GM23338 (cell line): ENCODE measurements at regions not wholly inside any gene's neighbourhood (a gene's known extent, or its start where the extent isn't known, plus 50 kb on each side); places are given as distances from the start of the nearest gene placed in this dataset.

Source experiments
- ATAC-seq: fragments of 200-7000 bp; cut with Tn5 transposase; 3 replicates; pipeline ENCODE4 v1.9.1; 2020
- DNase-seq: peaks from one replicate; pipeline ENCODE4 v3.0.0-alpha.2; 2015; ENCODE audit warnings: low spot score
- H2AFZ ChIP-seq: fragments of 200-600 bp; sonication (generic); 2 replicates; pipeline ENCODE4 v1.8.0; 2016; ENCODE audit warnings: antibody characterized with exemption, mild to moderate bottlenecking, moderate library complexity
- H3F3A ChIP-seq: fragments of 200-600 bp; sonication (generic); replicated peaks from 2 replicates; pipeline ENCODE4 v1.8.0; 2017; ENCODE audit warnings: antibody characterized with exemption, mixed run types, low read depth
- H3K27ac ChIP-seq: fragments of 200-600 bp; sonication (generic); 2 replicates; pipeline ENCODE4 v1.6.1; 2016; ENCODE audit warnings: low read depth
- H3K27me3 ChIP-seq: fragments of 200-600 bp; sonication (generic); 2 replicates; pipeline ENCODE4 v1.8.0; 2016; ENCODE audit warnings: mild to moderate bottlenecking, mixed run types, moderate library complexity; ENCODE audit not compliant: insufficient read depth
- H3K36me3 ChIP-seq: fragments of 200-600 bp; sonication (generic); 2 replicates; pipeline ENCODE4 v1.8.0; 2016; ENCODE audit warnings: mild to moderate bottlenecking; ENCODE audit not compliant: insufficient read depth
- H3K4me1 ChIP-seq: fragments of 200-600 bp; sonication (generic); 2 replicates; pipeline ENCODE4 v1.8.0; 2016; ENCODE audit warnings: mild to moderate bottlenecking, moderate library complexity; ENCODE audit not compliant: insufficient read depth
- H3K4me2 ChIP-seq: fragments of 200-600 bp; sonication (generic); 2 replicates; pipeline ENCODE4 v1.7.1; 2017; ENCODE audit warnings: mixed run types
- H3K4me3 ChIP-seq: fragments of 200-600 bp; sonication (generic); 2 replicates; pipeline ENCODE4 v1.6.1; 2016; ENCODE audit warnings: mixed run types
- H3K79me2 ChIP-seq: fragments of 200-600 bp; sonication (generic); replicated peaks from 2 replicates; pipeline ENCODE4 v1.8.0; 2017; ENCODE audit warnings: mild to moderate bottlenecking; ENCODE audit not compliant: insufficient read depth
- H3K9me2 ChIP-seq: fragments of 200-600 bp; sonication (generic); 2 replicates; pipeline ENCODE4 v1.8.0; 2017; ENCODE audit not compliant: insufficient read depth
- H4K20me1 ChIP-seq: fragments of 200-600 bp; sonication (generic); replicated peaks from 2 replicates; pipeline ENCODE4 v1.8.0; 2017; ENCODE audit warnings: mild to moderate bottlenecking; ENCODE audit not compliant: insufficient read depth
- H3K27ac Mint-ChIP-seq: 2 replicates; pipeline ENCODE4 v1.8.0; 2020; ENCODE audit warnings: inconsistent platforms, mild to moderate bottlenecking, moderate library complexity, mixed read lengths
- H3K27me3 Mint-ChIP-seq: 3 replicates; pipeline ENCODE4 v1.8.0; 2022; ENCODE audit warnings: low read depth, mild to moderate bottlenecking, moderate library complexity, mixed read lengths, inconsistent platforms; ENCODE audit not compliant: insufficient read depth, poor library complexity
- H3K36me3 Mint-ChIP-seq: 3 replicates; pipeline ENCODE4 v1.8.0; 2021; ENCODE audit warnings: low read depth, mild to moderate bottlenecking, inconsistent platforms, moderate library complexity, mixed read lengths
- H3K4me1 Mint-ChIP-seq: 3 replicates; pipeline ENCODE4 v1.8.0; 2020; ENCODE audit warnings: mild to moderate bottlenecking, inconsistent platforms, mixed read lengths
- H3K4me3 Mint-ChIP-seq: 3 replicates; pipeline ENCODE4 v1.8.0; 2021; ENCODE audit warnings: moderate library complexity, mild to moderate bottlenecking, inconsistent platforms, mixed read lengths
- H3K9me3 Mint-ChIP-seq: 3 replicates; pipeline ENCODE4 v1.8.0; 2020; ENCODE audit warnings: moderate library complexity, mild to moderate bottlenecking, inconsistent platforms, mixed read lengths
- EZH2 ChIP-seq: fragments of 200-600 bp; sonication (generic); IDR thresholded peaks from one replicate; pipeline ENCODE4 v1.8.0; 2017; ENCODE audit warnings: antibody characterized with exemption, mild to moderate bottlenecking, low read depth; ENCODE audit not compliant: unreplicated experiment
- EZH2phosphoT487 ChIP-seq: fragments of 200-600 bp; sonication (generic); IDR thresholded peaks from one replicate; pipeline ENCODE4 v1.8.1; 2018; ENCODE audit warnings: antibody characterized with exemption; ENCODE audit not compliant: unreplicated experiment
- JUNB ChIP-seq: IDR thresholded peaks from one replicate; pipeline ENCODE4 v1.6.1; 2016; ENCODE audit warnings: antibody characterized with exemption; ENCODE audit not compliant: unreplicated experiment
- NANOG ChIP-seq: IDR thresholded peaks from 2 replicates; pipeline ENCODE4 v1.6.1; 2016; ENCODE audit warnings: antibody characterized with exemption, borderline replicate concordance
- POLR2AphosphoS5 ChIP-seq: IDR thresholded peaks from 2 replicates; pipeline ENCODE4 v1.6.1; 2016; ENCODE audit warnings: antibody characterized with exemption, low read depth
- STAT1 ChIP-seq: IDR thresholded peaks from one replicate; pipeline ENCODE4 v1.6.1; 2016; ENCODE audit warnings: antibody characterized with exemption; ENCODE audit not compliant: unreplicated experiment
- ZNF331 ChIP-seq: fragments of 250-450 bp; sonication (Bioruptor Pico); IDR thresholded peaks from 2 replicates; pipeline ENCODE4 v1.5.0; 2020; ENCODE audit warnings: low read depth, mild to moderate bottlenecking, moderate library complexity
- ZNF462 ChIP-seq: fragments of 250-450 bp; sonication (Bioruptor Pico); IDR thresholded peaks from 2 replicates; pipeline ENCODE4 v1.5.0; 2020; ENCODE audit warnings: mild to moderate bottlenecking, moderate library complexity
- TF ChIP-seq, protein P1 (sequence below), 2 experiments: fragments of 200-600 bp in 1 of 2; sonication (generic) in 1 of 2; conservative IDR thresholded peaks; 2 replicates each; pipeline versions ENCODE4 v1.5.1 to v1.6.1; 2016 to 2017; ENCODE audit warnings: antibody characterized with exemption in 2 of 2, low read depth in 2 of 2, mild to moderate bottlenecking in 2 of 2, moderate library complexity in 1 of 2
- TF ChIP-seq, protein P2 (sequence below): IDR thresholded peaks from 2 replicates; pipeline ENCODE4 v1.6.1; 2016; ENCODE audit warnings: antibody characterized with exemption

DNA sequence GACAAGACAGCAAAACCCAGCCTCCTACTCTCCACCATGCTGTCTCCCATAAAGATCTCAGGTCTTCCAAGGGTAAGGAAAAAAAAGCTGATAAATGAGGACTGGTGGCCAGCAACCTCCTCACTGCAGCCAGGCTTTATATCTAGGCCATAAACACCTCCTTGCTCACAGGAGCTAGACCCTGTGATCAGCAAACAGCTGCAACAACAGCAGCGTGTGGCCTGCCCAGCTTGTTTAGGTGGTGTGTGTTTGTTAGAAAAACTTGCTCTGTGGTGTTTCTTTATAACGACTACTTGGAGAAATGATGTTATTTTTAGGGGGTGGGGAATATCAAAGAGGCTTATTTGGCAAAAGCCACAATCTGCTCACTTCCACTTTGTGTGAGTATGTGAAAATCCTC, 880.9 kb upstream of the AMELY start:
- H3K27ac Mint-ChIP-seq, result no peak overlapping the region

More for the DNA sequence above, 880.9 kb upstream of the AMELY start:
- Histone ChIP-seq H3K4me3 (no peak overlapping the region), H3K4me1 (peaks cover 10% of the 10 kb centered on the region), H2AFZ (no peak overlapping the region), H3K27me3 (no peaks in the 10 kb centered on the region), H3K36me3 (no peaks in the 10 kb centered on the region), H3K27ac (no peak overlapping the region), H4K20me1 (no peaks in the 10 kb centered on the region), H3K4me2 (no peak overlapping the region), H3K79me2 (no peaks in the 10 kb centered on the region), H3K9me2 (no peaks in the 10 kb centered on the region), H3F3A (no peaks in the 10 kb centered on the region)
- Mint-ChIP-seq H3K27me3 (peaks cover 2% of the 10 kb centered on the region), H3K9me3 (no peaks in the 10 kb centered on the region), H3K4me3 (no peak overlapping the region), H3K36me3 (no peaks in the 10 kb centered on the region), H3K4me1 (peaks cover 16% of the 10 kb centered on the region)
- TF ChIP-seq, protein P1, sequence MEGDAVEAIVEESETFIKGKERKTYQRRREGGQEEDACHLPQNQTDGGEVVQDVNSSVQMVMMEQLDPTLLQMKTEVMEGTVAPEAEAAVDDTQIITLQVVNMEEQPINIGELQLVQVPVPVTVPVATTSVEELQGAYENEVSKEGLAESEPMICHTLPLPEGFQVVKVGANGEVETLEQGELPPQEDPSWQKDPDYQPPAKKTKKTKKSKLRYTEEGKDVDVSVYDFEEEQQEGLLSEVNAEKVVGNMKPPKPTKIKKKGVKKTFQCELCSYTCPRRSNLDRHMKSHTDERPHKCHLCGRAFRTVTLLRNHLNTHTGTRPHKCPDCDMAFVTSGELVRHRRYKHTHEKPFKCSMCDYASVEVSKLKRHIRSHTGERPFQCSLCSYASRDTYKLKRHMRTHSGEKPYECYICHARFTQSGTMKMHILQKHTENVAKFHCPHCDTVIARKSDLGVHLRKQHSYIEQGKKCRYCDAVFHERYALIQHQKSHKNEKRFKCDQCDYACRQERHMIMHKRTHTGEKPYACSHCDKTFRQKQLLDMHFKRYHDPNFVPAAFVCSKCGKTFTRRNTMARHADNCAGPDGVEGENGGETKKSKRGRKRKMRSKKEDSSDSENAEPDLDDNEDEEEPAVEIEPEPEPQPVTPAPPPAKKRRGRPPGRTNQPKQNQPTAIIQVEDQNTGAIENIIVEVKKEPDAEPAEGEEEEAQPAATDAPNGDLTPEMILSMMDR (conservative IDR thresholded peaks at IDR 0.05; ENCODE audit: low read depth in 2 of 2), result no peak
- no peak for TF ChIP-seq JUNB
- no peak for TF ChIP-seq EZH2phosphoT487
- no peak for TF ChIP-seq POLR2AphosphoS5
- TF ChIP-seq NANOG, result no peak
- TF ChIP-seq, protein P2, sequence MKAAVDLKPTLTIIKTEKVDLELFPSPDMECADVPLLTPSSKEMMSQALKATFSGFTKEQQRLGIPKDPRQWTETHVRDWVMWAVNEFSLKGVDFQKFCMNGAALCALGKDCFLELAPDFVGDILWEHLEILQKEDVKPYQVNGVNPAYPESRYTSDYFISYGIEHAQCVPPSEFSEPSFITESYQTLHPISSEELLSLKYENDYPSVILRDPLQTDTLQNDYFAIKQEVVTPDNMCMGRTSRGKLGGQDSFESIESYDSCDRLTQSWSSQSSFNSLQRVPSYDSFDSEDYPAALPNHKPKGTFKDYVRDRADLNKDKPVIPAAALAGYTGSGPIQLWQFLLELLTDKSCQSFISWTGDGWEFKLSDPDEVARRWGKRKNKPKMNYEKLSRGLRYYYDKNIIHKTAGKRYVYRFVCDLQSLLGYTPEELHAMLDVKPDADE, result no peak
- TF ChIP-seq STAT1, result no peak
- no peak for TF ChIP-seq EZH2
- no peak for TF ChIP-seq ZNF331
- TF ChIP-seq ZNF462 (CRISPR knock-in tag), result no peak
- DNase-seq, result no peak
- ATAC-seq, result no peak
